OCI-LY7 (cell line): ENCODE measurements at regions not wholly inside any gene's neighbourhood (a gene's known extent, or its start where the extent isn't known, plus 50 kb on each side); places are given as distances from the start of the nearest gene placed in this dataset.

Experiments used
- BruUV-seq: library from RNA; stranded (reverse); fragments of 400-500 nt; replicated peaks from 2 replicates; lab custom pipeline; 2021; lab: Mats Ljungman, UMichigan
- CTCF ChIA-PET: fragments of 300-600 bp; sonication (Branson Sonifier 250); formaldehyde crosslinking; loops from one replicate; lab custom pipeline; 2022; ENCODE audit warnings: antibody characterized with exemption; ENCODE audit not compliant: unreplicated experiment; lab: Charles Lee
- POLR2A ChIA-PET: fragments of 300-600 bp; sonication (Branson Sonifier 250); formaldehyde crosslinking; loops from one replicate; lab custom pipeline; 2022; ENCODE audit warnings: antibody characterized with exemption; lab: Charles Lee
- DNase-seq: peaks from one replicate; pipeline ENCODE4 v3.0.0-alpha.2; 2015; ENCODE audit warnings: low spot score
- H2AFZ ChIP-seq: fragments of 200-600 bp; sonication (generic), shearing (Covaris generic); 2 replicates; pipeline ENCODE4 v1.6.1; 2014; ENCODE audit warnings: mild to moderate bottlenecking, antibody characterized with exemption, low read length, moderate library complexity
- H3K27ac ChIP-seq: fragments of 200-600 bp; sonication (generic); 2 replicates; pipeline ENCODE4 v1.5.1; 2014; ENCODE audit warnings: mixed run types, low read depth, mild to moderate bottlenecking, moderate library complexity, low read length, inconsistent platforms; ENCODE audit not compliant: poor library complexity, severe bottlenecking
- H3K36me3 ChIP-seq: fragments of 200-600 bp; sonication (generic); 2 replicates; pipeline ENCODE4 v1.6.1; 2014; ENCODE audit warnings: mild to moderate bottlenecking, antibody characterized with exemption, low read length, moderate library complexity, mixed read lengths; ENCODE audit not compliant: insufficient read depth
- H3K4me1 ChIP-seq: fragments of 200-600 bp; sonication (generic); 2 replicates; pipeline ENCODE4 v1.5.1; 2014; ENCODE audit warnings: mild to moderate bottlenecking, low read length; ENCODE audit not compliant: insufficient read depth, poor library complexity, severe bottlenecking
- H3K4me2 ChIP-seq: fragments of 200-600 bp; sonication (generic); 2 replicates; pipeline ENCODE4 v1.6.1; 2014; ENCODE audit warnings: mild to moderate bottlenecking, low read length
- H3K4me3 ChIP-seq: fragments of 200-600 bp; sonication (generic); 2 replicates; pipeline ENCODE4 v1.5.1; 2014; ENCODE audit warnings: mild to moderate bottlenecking, low read depth, low read length; ENCODE audit not compliant: poor library complexity, severe bottlenecking
- H3K79me2 ChIP-seq: fragments of 200-600 bp; sonication (generic); 2 replicates; pipeline ENCODE4 v1.6.1; 2016; ENCODE audit warnings: low read depth, mild to moderate bottlenecking, low read length, moderate library complexity, mixed read lengths; ENCODE audit not compliant: insufficient read depth
- H3K9me2 ChIP-seq: fragments of 200-600 bp; sonication (generic); 2 replicates; pipeline ENCODE4 v1.6.1; 2016; ENCODE audit warnings: mild to moderate bottlenecking, low read length, mixed read lengths; ENCODE audit not compliant: insufficient read depth
- H3K9me3 ChIP-seq: fragments of 200-600 bp; sonication (generic); 2 replicates; pipeline ENCODE4 v1.6.1; 2014; ENCODE audit warnings: mild to moderate bottlenecking, mixed run types, low read length, mixed read lengths
- H4K20me1 ChIP-seq: fragments of 200-600 bp; sonication (generic); 2 replicates; pipeline ENCODE4 v1.6.1; 2014; ENCODE audit warnings: mild to moderate bottlenecking, antibody characterized with exemption, low read length, moderate library complexity, mixed read lengths; ENCODE audit not compliant: insufficient read depth
- CTCF ChIP-seq: fragments of 200-600 bp; sonication (generic); conservative IDR thresholded peaks from 2 replicates; pipeline ENCODE4 v1.5.1; 2014; ENCODE audit warnings: mild to moderate bottlenecking, antibody characterized with exemption, low read length, moderate library complexity, mixed read lengths
- EZH2phosphoT487 ChIP-seq: fragments of 200-600 bp; sonication (generic); IDR thresholded peaks from 2 replicates; pipeline ENCODE4 v1.6.1; 2018; ENCODE audit warnings: low read depth, borderline replicate concordance, mild to moderate bottlenecking, mixed run types, antibody characterized with exemption, low read length, moderate library complexity, mixed read lengths
- intact Hi-C: fragments of 100-400 bp; cut with micrococcal nuclease; formaldehyde crosslinking; loops from one replicate; pipeline ENCODE4 v1.10.0; 2022; ENCODE audit not compliant: unreplicated experiment

GRCh38 chr1:185376840-185377635 is 60.0 kb upstream of the IVNS1ABP start:
- Histone ChIP-seq H4K20me1 (no peaks in the 10 kb centered on the region), H3K27ac (no peak overlapping the region), H3K79me2 (no peaks in the 10 kb centered on the region), H3K9me2 (no peaks in the 10 kb centered on the region), H3K4me3 (no peak overlapping the region), H3K4me2 (no peak overlapping the region), H3K9me3 (no peaks in the 10 kb centered on the region), H3K4me1 (no peaks in the 10 kb centered on the region), H2AFZ (no peak overlapping the region), H3K36me3 (no peaks in the 10 kb centered on the region)
- no TSS peak for BruUV-seq
- POLR2A ChIA-PET, result no interaction called here
- CTCF ChIA-PET, result no interaction called here
- DNase-seq, result no peak
- intact Hi-C loops, result no loop called here
- TF ChIP-seq CTCF, result no peak
- no peak for TF ChIP-seq EZH2phosphoT487

GRCh38 chr1:185376288-185376687 is 59.2 kb upstream of the IVNS1ABP start:
- Histone ChIP-seq H2AFZ (no peak overlapping the region), H3K4me1 (no peaks in the 10 kb centered on the region), H3K9me3 (no peaks in the 10 kb centered on the region), H3K4me2 (no peak overlapping the region), H3K27ac (no peak overlapping the region), H3K79me2 (no peaks in the 10 kb centered on the region), H4K20me1 (no peaks in the 10 kb centered on the region), H3K36me3 (no peaks in the 10 kb centered on the region), H3K9me2 (no peaks in the 10 kb centered on the region), H3K4me3 (no peak overlapping the region)
- no peak for TF ChIP-seq CTCF
- TF ChIP-seq EZH2phosphoT487, result no peak
- no TSS peak for BruUV-seq
- ChIA-PET POLR2A (interaction anchor here (0.5 kb wide), 1 partner anchor 22 kb away, joined by 3 read pairs; no protein-coding TSS in a partner anchor), CTCF (no interaction called here)
- intact Hi-C loops, result no loop called here
- no peak for DNase-seq

DNA sequence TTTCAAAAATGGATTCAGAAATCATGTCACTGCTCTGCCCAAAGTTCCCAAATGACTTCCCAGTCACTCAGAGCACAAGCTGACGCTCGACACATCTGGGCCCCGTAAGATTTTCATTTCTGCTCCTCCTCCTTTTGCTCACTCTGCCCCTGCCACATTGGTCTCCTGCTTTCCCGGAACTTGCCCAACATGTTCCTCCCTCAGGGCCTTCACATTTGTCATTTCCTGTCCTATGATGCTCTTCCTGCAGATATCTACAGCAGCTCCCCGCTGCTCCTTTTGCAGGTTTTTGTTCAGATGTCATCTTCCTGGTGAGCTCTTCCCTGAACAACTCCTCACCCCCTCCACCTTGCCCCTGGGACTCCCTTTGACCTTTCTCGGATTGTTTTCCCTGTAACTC is 58.5 kb upstream of the IVNS1ABP start:
- intact Hi-C loops, result no loop called here
- DNase-seq, result no peak
- Histone ChIP-seq H3K4me3 (no peak overlapping the region), H4K20me1 (no peaks in the 10 kb centered on the region), H2AFZ (no peak overlapping the region), H3K27ac (no peak overlapping the region), H3K9me2 (no peaks in the 10 kb centered on the region), H3K4me1 (no peaks in the 10 kb centered on the region), H3K79me2 (no peaks in the 10 kb centered on the region), H3K4me2 (no peak overlapping the region), H3K9me3 (no peaks in the 10 kb centered on the region), H3K36me3 (no peaks in the 10 kb centered on the region)
- no TSS peak for BruUV-seq
- no peak for TF ChIP-seq CTCF
- TF ChIP-seq EZH2phosphoT487, result no peak
- POLR2A ChIA-PET, result interaction anchor here (0.5 kb wide), 1 partner anchor 23 kb away, joined by 3 read pairs; no protein-coding TSS in a partner anchor
- CTCF ChIA-PET, result no interaction called here
